ENCODE measurements at regions not wholly inside any gene's neighbourhood (a gene's known extent, or its start where the extent isn't known, plus 50 kb on each side); places are given as distances from the start of the nearest gene placed in this dataset.
A peak's percentile ranks its signal among the peaks of the same experiment; 100 is the strongest.

DNA sequence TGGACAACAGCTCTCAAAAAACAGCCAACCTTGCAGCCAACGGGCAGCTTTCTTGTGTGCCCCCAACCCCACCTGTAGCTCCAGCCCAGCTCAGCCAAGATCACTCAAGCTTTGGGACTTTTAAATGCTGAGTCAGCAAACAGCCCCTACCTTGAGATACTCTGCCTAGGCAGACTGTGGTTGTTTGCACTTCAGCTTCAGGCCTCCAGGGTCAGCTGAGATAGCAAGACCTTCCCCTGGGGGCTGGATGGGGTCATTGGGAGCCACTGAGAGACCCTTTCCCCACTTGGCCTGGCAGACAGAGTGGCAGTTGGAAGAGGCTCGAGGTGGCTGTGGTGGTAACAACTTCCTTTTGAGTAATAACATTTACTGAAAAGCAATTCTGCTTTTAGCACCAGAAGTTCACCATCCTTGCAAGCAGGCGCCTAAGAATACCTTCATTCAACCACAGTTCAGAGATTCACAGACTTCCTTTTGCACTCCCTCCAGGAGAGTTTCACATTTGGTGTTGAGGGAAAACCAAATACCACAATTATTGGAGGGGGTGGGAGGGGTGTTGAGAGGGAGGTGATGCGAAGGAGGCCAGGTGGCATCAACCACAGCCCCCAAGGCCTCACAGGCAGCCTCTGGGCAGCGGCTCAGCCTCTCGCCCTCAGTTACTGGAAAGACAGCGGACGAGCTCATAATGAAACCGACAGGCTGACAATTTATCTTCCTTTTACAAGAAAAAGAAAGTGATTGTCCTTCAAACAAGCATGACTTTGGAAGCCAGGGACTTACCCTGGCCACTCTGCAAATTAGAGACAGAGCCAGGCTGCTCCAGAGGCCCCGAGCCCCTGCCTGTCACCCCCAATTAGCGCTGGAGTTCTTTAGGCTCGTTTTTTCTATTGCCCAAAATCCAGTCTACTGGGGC, 148.1 kb downstream of the CEBPB start:
- intact Hi-C loops (cut with DNase I; ENCODE audit: low total_unique reads) = no loop called here
- in situ Hi-C loops (cut with MboI; ENCODE audit: low pct_ligation_motif_present in 1 of 4, low pct_unique_long_range_greater_than_20kb in 1 of 4, low sequenced_read_pairs in 3 of 4) = loop anchor here in 1 of 4 donors (25.0 kb wide), 1 partner anchor 126 kb away; no protein-coding TSS in a partner anchor
- Histone ChIP-seq H3K4me1 (peaks cover 0 to 10% (median 5%) of the 10 kb centered on the region in 4 donors), H3K27me3 (no peaks in the 10 kb centered on the region), H3K27ac (peak overlapping the region; percentile 30 to 68 (median 57)), H3K36me3 (no peaks in the 10 kb centered on the region), H3K4me3 (no peak overlapping the region), H3K9me3 (no peaks in the 10 kb centered on the region)
- WGBS, 2 donors (ENCODE audit: low coverage in 1 of 2) = 53 to 62% methylated on average over 2 to 12 of the region's 12 CpGs
- DNase-seq = no peak
- TF ChIP-seq, protein P1, sequence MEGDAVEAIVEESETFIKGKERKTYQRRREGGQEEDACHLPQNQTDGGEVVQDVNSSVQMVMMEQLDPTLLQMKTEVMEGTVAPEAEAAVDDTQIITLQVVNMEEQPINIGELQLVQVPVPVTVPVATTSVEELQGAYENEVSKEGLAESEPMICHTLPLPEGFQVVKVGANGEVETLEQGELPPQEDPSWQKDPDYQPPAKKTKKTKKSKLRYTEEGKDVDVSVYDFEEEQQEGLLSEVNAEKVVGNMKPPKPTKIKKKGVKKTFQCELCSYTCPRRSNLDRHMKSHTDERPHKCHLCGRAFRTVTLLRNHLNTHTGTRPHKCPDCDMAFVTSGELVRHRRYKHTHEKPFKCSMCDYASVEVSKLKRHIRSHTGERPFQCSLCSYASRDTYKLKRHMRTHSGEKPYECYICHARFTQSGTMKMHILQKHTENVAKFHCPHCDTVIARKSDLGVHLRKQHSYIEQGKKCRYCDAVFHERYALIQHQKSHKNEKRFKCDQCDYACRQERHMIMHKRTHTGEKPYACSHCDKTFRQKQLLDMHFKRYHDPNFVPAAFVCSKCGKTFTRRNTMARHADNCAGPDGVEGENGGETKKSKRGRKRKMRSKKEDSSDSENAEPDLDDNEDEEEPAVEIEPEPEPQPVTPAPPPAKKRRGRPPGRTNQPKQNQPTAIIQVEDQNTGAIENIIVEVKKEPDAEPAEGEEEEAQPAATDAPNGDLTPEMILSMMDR (IDR thresholded peaks at IDR 0.05) = no peak
- TF ChIP-seq POLR2AphosphoS5 (IDR thresholded peaks at IDR 0.05) (no peak), EP300 (IDR thresholded peaks at IDR 0.05; ENCODE audit: low read depth) (no peak), POLR2A (IDR thresholded peaks at IDR 0.05) (no peak)

DNA sequence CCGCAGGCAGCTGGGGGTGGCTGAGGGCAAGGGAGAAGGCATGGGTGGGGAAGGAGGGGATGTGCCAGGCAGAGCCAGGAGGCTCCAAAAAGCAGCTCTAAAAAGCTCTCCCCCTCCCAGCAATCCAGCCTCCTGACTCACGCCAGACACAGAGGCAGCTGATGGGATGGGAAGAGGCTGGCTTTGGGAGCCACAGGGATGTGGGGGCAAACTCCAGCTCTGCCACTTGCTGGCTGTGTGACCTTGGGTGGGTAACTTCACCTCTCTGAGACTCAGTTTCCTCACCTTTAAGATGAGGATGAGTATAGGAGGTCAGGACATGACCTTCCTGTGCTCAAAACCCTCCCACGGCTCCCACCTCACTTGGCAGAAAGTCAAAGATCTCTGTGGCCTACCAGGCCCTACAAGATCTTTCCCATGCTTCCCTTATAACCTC, 148.9 kb downstream of the CEBPB start:
- Histone ChIP-seq H3K27ac (peak overlapping the region; percentile 30 to 68 (median 57)), H3K27me3 (no peaks in the 10 kb centered on the region), H3K36me3 (no peaks in the 10 kb centered on the region), H3K4me3 (no peak overlapping the region), H3K4me1 (peaks cover 0 to 10% (median 5%) of the 10 kb centered on the region in 4 donors), H3K9me3 (no peaks in the 10 kb centered on the region)
- no peak for DNase-seq
- in situ Hi-C loops (cut with MboI; ENCODE audit: low pct_ligation_motif_present in 1 of 4, low pct_unique_long_range_greater_than_20kb in 1 of 4, low sequenced_read_pairs in 3 of 4) (loop anchor here in 1 of 4 donors (25.0 kb wide), 1 partner anchor 127 kb away; no protein-coding TSS in a partner anchor), intact Hi-C loops (cut with DNase I; ENCODE audit: low total_unique reads) (no loop called here)
- 60% methylated on average over 3 of the region's 3 CpGs; no CpG with 5 or more reads in 1 of the 2 donors for WGBS, 2 donors (ENCODE audit: low coverage in 1 of 2)
- TF ChIP-seq POLR2AphosphoS5 (IDR thresholded peaks at IDR 0.05) (no peak), EP300 (IDR thresholded peaks at IDR 0.05; ENCODE audit: low read depth) (no peak), POLR2A (IDR thresholded peaks at IDR 0.05) (no peak)
- TF ChIP-seq, protein P1 (IDR thresholded peaks at IDR 0.05) = no peak

DNA sequence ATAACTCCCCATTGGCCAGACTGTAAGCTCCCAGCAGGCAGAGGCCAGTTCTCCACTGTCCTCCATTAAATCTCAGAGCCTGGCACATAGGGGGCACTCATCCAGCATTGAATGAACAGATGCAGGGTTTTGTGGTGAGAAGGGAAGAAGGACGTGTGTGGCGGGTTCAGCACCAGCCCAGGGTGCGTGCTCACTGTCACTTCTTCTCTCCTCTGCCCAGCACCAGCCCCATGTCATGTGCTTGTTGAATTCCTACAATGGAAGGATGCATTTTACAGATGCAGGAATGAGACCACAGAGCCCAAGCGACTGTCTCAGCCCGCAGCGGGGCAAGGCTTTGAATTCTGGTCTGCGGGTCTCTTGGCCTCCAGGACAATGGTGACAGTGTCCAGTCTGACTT, 149.9 kb downstream of the CEBPB start:
- no peaks in the 10 kb centered on the region for H3K27me3 ChIP-seq
- H3K4me3 ChIP-seq = no peak overlapping the region
- WGBS, 2 donors (ENCODE audit: low coverage in 1 of 2) = 91% methylated on average over 7 of the region's 7 CpGs; no CpG with 5 or more reads in 1 of the 2 donors
- H3K27ac ChIP-seq = no peak overlapping the region
- no peaks in the 10 kb centered on the region for H3K9me3 ChIP-seq
- TF ChIP-seq POLR2A (IDR thresholded peaks at IDR 0.05) (no peak), POLR2AphosphoS5 (IDR thresholded peaks at IDR 0.05) (no peak), EP300 (IDR thresholded peaks at IDR 0.05; ENCODE audit: low read depth) (no peak)
- TF ChIP-seq, protein P1 (IDR thresholded peaks at IDR 0.05) = no peak
- H3K4me1 ChIP-seq = peaks cover 0 to 16% (median 5%) of the 10 kb centered on the region in 4 donors
- in situ Hi-C loops (cut with MboI; ENCODE audit: low pct_ligation_motif_present in 1 of 4, low pct_unique_long_range_greater_than_20kb in 1 of 4, low sequenced_read_pairs in 3 of 4) = loop anchor here in 1 of 4 donors (25.0 kb wide), 1 partner anchor 128 kb away; no protein-coding TSS in a partner anchor
- H3K36me3 ChIP-seq = no peaks in the 10 kb centered on the region
- DNase-seq = no peak
- intact Hi-C loops (cut with DNase I; ENCODE audit: low total_unique reads) = no loop called here

DNA sequence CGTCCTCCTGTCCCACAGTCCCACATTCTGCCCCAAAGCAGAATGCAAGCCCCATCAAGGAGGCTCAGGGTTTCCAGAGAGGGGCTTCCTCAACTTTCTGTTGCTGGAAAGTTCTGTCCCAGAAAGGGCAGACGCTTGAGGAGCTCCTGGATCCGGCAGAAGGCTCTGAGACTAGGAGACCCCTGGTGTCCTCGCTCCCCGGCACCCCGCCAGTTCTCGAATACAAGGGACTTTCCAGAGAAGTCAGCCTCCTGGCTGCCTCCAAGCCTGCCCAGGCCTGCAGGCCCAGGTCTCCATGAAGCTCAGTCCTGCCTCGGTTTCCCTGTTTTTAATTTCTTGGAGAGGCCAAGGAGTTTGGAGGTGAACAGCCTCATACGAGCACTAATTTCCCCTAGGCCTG, 150.4 kb downstream of the CEBPB start:
- Histone ChIP-seq H3K36me3 (no peaks in the 10 kb centered on the region), H3K27ac (no peak overlapping the region), H3K4me3 (no peak overlapping the region), H3K9me3 (no peaks in the 10 kb centered on the region), H3K4me1 (peaks cover 0 to 21% (median 7%) of the 10 kb centered on the region in 4 donors), H3K27me3 (no peaks in the 10 kb centered on the region)
- 96% methylated on average over 9 of the region's 9 CpGs; no CpG with 5 or more reads in 1 of the 2 donors for WGBS, 2 donors (ENCODE audit: low coverage in 1 of 2)
- intact Hi-C loops (cut with DNase I; ENCODE audit: low total_unique reads) (no loop called here), in situ Hi-C loops (cut with MboI; ENCODE audit: low pct_ligation_motif_present in 1 of 4, low pct_unique_long_range_greater_than_20kb in 1 of 4, low sequenced_read_pairs in 3 of 4) (loop anchor here in 1 of 4 donors (25.0 kb wide), 1 partner anchor 129 kb away; no protein-coding TSS in a partner anchor)
- DNase-seq = no peak
- no peak for TF ChIP-seq EP300 (IDR thresholded peaks at IDR 0.05; ENCODE audit: low read depth)
- TF ChIP-seq, protein P1 (IDR thresholded peaks at IDR 0.05) = no peak
- TF ChIP-seq POLR2A (IDR thresholded peaks at IDR 0.05) = no peak
- no peak for TF ChIP-seq POLR2AphosphoS5 (IDR thresholded peaks at IDR 0.05)
